Testis (tissue), 2 donors: ENCODE measurements at regions not wholly inside any gene's neighbourhood (a gene's known extent, or its start where the extent isn't known, plus 50 kb on each side); places are given as distances from the start of the nearest gene placed in this dataset.

Experiments used
- DNase-seq: peaks from one replicate; pipeline ENCODE4 v3.0.0-alpha.2; 2019
- H3K27ac ChIP-seq, 2 donors: fragments of 200-600 bp; sonication (generic); one replicate each; pipeline ENCODE4 v1.5.1; 2019
- H3K27me3 ChIP-seq: fragments of 200-600 bp; sonication (generic); one replicate; pipeline ENCODE4 v1.5.1; 2019
- H3K36me3 ChIP-seq: fragments of 200-600 bp; sonication (generic); one replicate; pipeline ENCODE4 v1.5.1; 2017; ENCODE audit warnings: low read depth; ENCODE audit errors: missing control alignments
- H3K4me1 ChIP-seq: fragments of 200-600 bp; sonication (generic); one replicate; pipeline ENCODE4 v1.5.1; 2019
- H3K4me3 ChIP-seq, 2 donors: fragments of 200-600 bp; sonication (generic); one replicate each; pipeline ENCODE4 v1.5.1; 2017 to 2019
- H3K9me3 ChIP-seq: fragments of 200-600 bp; sonication (generic); one replicate; pipeline ENCODE4 v1.5.1; 2017
- CTCF ChIP-seq, 3 experiments: fragments of 450-650 bp in 2 of 3; fragments of 200-600 bp in 1 of 3; sonication (generic) in 1 of 3; IDR thresholded peaks; one replicate each; pipeline ENCODE4 v1.5.1; 2016 to 2019; ENCODE audit warnings: antibody characterized with exemption in 3 of 3, mild to moderate bottlenecking in 2 of 3, moderate library complexity in 1 of 3
- POLR2A ChIP-seq: fragments of 450-650 bp; IDR thresholded peaks from one replicate; pipeline ENCODE4 v1.6.1; 2017; ENCODE audit warnings: antibody characterized with exemption, mild to moderate bottlenecking, moderate library complexity
- WGBS, 2 donors: methylation state at CpG; one replicate each; pipeline ENCODE4 v1.1.5; 2018; 5-methylcytosine and 5-hydroxymethylcytosine counted together
- intact Hi-C: fragments of 100-400 bp; cut with DNase I; formaldehyde crosslinking; loops from one replicate; pipeline ENCODE4 v1.15.1; 2023; ENCODE audit warnings: low total_unique reads

- no peak overlapping the region for H3K27ac ChIP-seq
- no peaks in the 10 kb centered on the region for H3K36me3 ChIP-seq
- no peaks in the 10 kb centered on the region for H3K9me3 ChIP-seq
- H3K27me3 ChIP-seq, result no peaks in the 10 kb centered on the region
- 54 to 73% methylated on average over 6 to 14 of the region's 14 CpGs for WGBS, 2 donors
- no peak overlapping the region for H3K4me3 ChIP-seq
- no peak for DNase-seq
- intact Hi-C loops, result no loop called here
- TF ChIP-seq POLR2A, result no peak
- TF ChIP-seq CTCF (IDR thresholded peaks at IDR 0.05), result no peak
- H3K4me1 ChIP-seq, result no peaks in the 10 kb centered on the region
Measured at GRCh38 chr1:18007391-18008041, 100.1 kb upstream of the IGSF21 start.

- Histone ChIP-seq H3K27ac (no peak overlapping the region), H3K36me3 (no peaks in the 10 kb centered on the region), H3K4me3 (no peak overlapping the region), H3K4me1 (no peaks in the 10 kb centered on the region), H3K27me3 (no peaks in the 10 kb centered on the region), H3K9me3 (no peaks in the 10 kb centered on the region)
- DNase-seq, result no peak
- TF ChIP-seq CTCF (IDR thresholded peaks at IDR 0.05) (no peak), POLR2A (no peak)
- WGBS, 2 donors, result 71 to 81% methylated on average over 1 of the region's 1 CpG
- intact Hi-C loops, result no loop called here
Measured at GRCh38 chr1:18008081-18008480, 99.5 kb upstream of the IGSF21 start.

GRCh38 chr1:18009055-18009454 lies 98.5 kb upstream of the IGSF21 start:
- no peaks in the 10 kb centered on the region for H3K27me3 ChIP-seq

GRCh38 chr1:18009478-18009961 lies 98.1 kb upstream of the IGSF21 start:
- no peaks in the 10 kb centered on the region for H3K36me3 ChIP-seq
- H3K27ac ChIP-seq, result no peak overlapping the region
- no peaks in the 10 kb centered on the region for H3K9me3 ChIP-seq
- WGBS, 2 donors, result 32 to 46% methylated on average over 8 of the region's 8 CpGs
- intact Hi-C loops, result no loop called here
- no peak for DNase-seq
- no peaks in the 10 kb centered on the region for H3K4me1 ChIP-seq
- TF ChIP-seq POLR2A, result no peak
- no peak for TF ChIP-seq CTCF (IDR thresholded peaks at IDR 0.05)
- H3K27me3 ChIP-seq, result no peaks in the 10 kb centered on the region
- no peak overlapping the region for H3K4me3 ChIP-seq

More at GRCh38 chr1:18009055-18009454, 98.5 kb upstream of the IGSF21 start:
- 62 to 74% methylated on average over 3 to 6 of the region's 6 CpGs for WGBS, 2 donors
- no peaks in the 10 kb centered on the region for H3K36me3 ChIP-seq
- H3K4me3 ChIP-seq, result no peak overlapping the region
- no peaks in the 10 kb centered on the region for H3K9me3 ChIP-seq
- intact Hi-C loops, result no loop called here
- TF ChIP-seq POLR2A (no peak), CTCF (IDR thresholded peaks at IDR 0.05) (no peak)
- DNase-seq, result no peak
- no peaks in the 10 kb centered on the region for H3K4me1 ChIP-seq
- H3K27ac ChIP-seq, result no peak overlapping the region

GRCh38 chr1:18010408-18010807 lies 97.2 kb upstream of the IGSF21 start:
- H3K27me3 ChIP-seq, result no peaks in the 10 kb centered on the region
- H3K27ac ChIP-seq, result no peak overlapping the region
- intact Hi-C loops, result no loop called here
- 70 to 75% methylated on average over 4 of the region's 4 CpGs for WGBS, 2 donors
- H3K36me3 ChIP-seq, result no peaks in the 10 kb centered on the region
- peak; percentile 61 for DNase-seq
- no peaks in the 10 kb centered on the region for H3K4me1 ChIP-seq
- no peaks in the 10 kb centered on the region for H3K9me3 ChIP-seq
- no peak overlapping the region for H3K4me3 ChIP-seq
- no peak for TF ChIP-seq CTCF (IDR thresholded peaks at IDR 0.05)
- no peak for TF ChIP-seq POLR2A
